PFSK-1 (cell line): ENCODE measurements at regions not wholly inside any gene's neighbourhood (a gene's known extent, or its start where the extent isn't known, plus 50 kb on each side); places are given as distances from the start of the nearest gene placed in this dataset.

Experiments used
- FOXP2 ChIP-seq: optimal IDR thresholded peaks from 2 replicates; pipeline ENCODE3; 2011; ENCODE audit warnings: borderline replicate concordance, control low read depth, inconsistent platforms; ENCODE audit not compliant: insufficient read depth; ENCODE audit errors: extremely low read length, extremely low read depth
- POLR2AphosphoS5 ChIP-seq: IDR thresholded peaks from 2 replicates; pipeline ENCODE4 v1.6.1; 2012; ENCODE audit warnings: low read depth, mild to moderate bottlenecking, control low read depth, low read length, moderate library complexity
- TF ChIP-seq, protein P1 (sequence below), 2 experiments: IDR thresholded peaks; 2 replicates each; pipeline versions ENCODE4 v1.6.1 to v1.8.0; 2011 to 2012; ENCODE audit warnings: low read depth in 2 of 2, low read length in 2 of 2, control low read depth in 1 of 2, inconsistent platforms in 1 of 2, mild to moderate bottlenecking in 1 of 2, moderate library complexity in 1 of 2; ENCODE audit not compliant: insufficient read depth in 1 of 2

- no peak for TF ChIP-seq POLR2AphosphoS5
- TF ChIP-seq, protein P1, sequence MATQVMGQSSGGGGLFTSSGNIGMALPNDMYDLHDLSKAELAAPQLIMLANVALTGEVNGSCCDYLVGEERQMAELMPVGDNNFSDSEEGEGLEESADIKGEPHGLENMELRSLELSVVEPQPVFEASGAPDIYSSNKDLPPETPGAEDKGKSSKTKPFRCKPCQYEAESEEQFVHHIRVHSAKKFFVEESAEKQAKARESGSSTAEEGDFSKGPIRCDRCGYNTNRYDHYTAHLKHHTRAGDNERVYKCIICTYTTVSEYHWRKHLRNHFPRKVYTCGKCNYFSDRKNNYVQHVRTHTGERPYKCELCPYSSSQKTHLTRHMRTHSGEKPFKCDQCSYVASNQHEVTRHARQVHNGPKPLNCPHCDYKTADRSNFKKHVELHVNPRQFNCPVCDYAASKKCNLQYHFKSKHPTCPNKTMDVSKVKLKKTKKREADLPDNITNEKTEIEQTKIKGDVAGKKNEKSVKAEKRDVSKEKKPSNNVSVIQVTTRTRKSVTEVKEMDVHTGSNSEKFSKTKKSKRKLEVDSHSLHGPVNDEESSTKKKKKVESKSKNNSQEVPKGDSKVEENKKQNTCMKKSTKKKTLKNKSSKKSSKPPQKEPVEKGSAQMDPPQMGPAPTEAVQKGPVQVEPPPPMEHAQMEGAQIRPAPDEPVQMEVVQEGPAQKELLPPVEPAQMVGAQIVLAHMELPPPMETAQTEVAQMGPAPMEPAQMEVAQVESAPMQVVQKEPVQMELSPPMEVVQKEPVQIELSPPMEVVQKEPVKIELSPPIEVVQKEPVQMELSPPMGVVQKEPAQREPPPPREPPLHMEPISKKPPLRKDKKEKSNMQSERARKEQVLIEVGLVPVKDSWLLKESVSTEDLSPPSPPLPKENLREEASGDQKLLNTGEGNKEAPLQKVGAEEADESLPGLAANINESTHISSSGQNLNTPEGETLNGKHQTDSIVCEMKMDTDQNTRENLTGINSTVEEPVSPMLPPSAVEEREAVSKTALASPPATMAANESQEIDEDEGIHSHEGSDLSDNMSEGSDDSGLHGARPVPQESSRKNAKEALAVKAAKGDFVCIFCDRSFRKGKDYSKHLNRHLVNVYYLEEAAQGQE (IDR thresholded peaks at IDR 0.05; ENCODE audit: insufficient read depth in 1 of 2, low read depth in 2 of 2, low read length in 2 of 2): no peak
- no peak for TF ChIP-seq FOXP2
These were observed 276.3 kb downstream of the RND3 start for GRCh38 chr2:150211164-150211631.
